HG02852 (cell line): ENCODE measurements at regions not wholly inside any gene's neighbourhood (a gene's known extent, or its start where the extent isn't known, plus 50 kb on each side); places are given as distances from the start of the nearest gene placed in this dataset.

Experiments used
- ATAC-seq: cut with Tn5 transposase; IDR thresholded peaks from one replicate; pipeline ENCODE4 v1.9.1; 2021; ENCODE audit warnings: mild to moderate bottlenecking, moderate library complexity; ENCODE audit not compliant: unreplicated experiment

DNA sequence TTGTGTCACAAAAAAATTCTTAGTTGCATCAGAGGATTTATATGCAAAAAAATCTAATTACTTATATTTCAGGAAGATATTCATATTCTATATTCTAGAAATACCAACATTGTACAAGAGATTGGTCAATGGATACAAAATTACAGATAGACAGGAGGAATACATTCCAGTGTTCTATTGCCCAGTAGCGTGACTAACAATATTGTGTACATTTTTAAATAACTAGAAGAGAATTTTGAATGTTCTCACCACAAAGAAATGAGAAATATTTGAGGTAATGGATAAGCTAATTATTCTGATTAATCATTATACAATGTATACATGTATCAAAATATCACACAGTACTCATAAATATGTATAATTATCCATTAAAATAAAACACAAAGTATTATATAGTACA is 253.3 kb downstream of the IPMK start:
- no peak for ATAC-seq

- no peak for ATAC-seq
These were observed 254.3 kb downstream of the IPMK start for GRCh38 chr10:58013406-58013805.

DNA sequence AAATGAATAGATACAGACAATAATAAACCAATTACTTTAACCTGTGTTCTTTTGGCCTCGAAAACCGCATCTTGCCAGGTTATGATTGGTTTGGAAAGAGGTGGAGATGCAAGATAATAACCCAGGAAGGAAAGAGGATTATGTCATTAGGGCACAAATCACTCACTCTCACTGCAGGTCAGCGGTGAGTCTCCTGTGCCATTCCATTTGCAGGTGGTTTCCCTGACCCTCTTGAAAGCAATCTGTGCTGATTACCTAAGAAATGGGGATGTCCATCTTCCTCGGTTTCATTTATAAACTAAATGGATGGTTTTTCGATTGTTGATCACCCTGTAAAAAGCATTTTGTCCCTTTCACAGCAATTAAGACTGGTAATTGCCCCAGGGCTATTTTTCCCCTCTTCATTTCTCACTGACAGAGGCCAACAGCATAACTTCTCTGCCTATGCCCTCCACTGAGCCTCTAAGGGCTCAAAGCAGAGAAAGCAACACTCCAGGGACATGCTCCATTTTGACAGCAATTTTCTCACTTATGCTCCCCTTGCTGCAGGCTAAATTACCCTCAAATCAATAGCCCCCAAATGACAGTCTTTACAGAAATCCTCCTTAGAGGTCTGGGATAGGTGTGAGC is 257.5 kb downstream of the IPMK start:
- ATAC-seq: no peak

DNA sequence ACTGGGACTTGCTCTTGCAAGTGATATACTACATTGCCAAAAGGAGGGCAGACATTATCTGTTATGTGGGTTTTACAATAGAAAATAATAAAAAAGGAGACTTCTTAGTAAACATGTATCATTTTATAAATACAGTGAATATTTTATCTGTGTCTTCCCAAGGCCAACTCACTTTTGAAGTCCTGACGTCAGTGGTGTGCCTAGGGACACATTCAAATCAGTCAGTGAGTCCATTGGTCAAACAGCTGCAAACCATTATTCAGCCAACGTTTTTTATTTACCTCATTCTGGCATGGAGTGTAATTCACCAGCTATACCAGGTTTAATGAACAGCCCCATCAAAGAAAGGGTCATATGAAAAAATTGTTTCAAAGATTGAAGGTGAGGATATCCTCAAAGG is 263.7 kb downstream of the IPMK start:
- ATAC-seq: no peak

DNA sequence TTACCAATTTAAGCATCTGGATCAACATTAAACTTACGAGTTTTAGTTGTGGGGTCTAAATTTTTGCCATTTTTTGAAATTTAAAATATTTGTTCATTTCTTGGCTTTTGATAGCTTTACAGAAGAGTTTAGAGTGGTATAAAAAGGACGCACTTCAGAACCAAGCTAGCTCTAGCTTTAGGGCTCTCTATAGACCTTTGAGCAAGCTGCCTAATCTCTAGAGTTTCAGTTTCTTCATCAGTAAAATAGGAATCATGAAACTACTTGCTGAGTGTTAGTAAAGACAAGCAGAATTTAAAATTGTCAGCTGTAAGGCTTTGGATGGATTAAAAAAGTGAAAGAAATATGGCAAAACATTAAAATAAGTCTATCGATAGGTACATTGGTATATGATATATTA is 266.5 kb downstream of the IPMK start:
- no peak for ATAC-seq

DNA sequence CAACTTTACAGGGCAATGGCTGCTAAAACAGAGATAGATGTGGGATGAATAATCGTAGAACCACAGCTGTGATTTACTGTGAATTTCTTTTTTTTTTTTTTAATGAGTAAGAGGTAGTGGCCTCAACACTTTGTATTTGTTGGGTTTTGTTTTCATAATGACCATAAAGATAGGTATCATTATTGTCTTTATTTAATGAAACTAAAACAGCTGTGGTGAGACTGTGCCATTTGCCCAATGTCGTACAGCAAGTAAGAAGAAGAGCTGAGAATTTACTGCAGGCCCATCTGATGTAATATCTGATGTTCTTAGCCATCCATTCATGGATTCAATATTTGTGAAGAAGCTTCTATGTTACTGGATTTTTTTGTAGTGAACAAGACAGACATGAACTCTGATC is 271.2 kb downstream of the IPMK start:
- no peak for ATAC-seq

- no peak for ATAC-seq
These were observed 274.4 kb downstream of the IPMK start for GRCh38 chr10:57993302-57993701.

GRCh38 chr10:57992321-57993077 is 275.2 kb downstream of the IPMK start:
- no peak for ATAC-seq

GRCh38 chr10:57988964-57989363 is 278.7 kb downstream of the IPMK start:
- no peak for ATAC-seq

DNA sequence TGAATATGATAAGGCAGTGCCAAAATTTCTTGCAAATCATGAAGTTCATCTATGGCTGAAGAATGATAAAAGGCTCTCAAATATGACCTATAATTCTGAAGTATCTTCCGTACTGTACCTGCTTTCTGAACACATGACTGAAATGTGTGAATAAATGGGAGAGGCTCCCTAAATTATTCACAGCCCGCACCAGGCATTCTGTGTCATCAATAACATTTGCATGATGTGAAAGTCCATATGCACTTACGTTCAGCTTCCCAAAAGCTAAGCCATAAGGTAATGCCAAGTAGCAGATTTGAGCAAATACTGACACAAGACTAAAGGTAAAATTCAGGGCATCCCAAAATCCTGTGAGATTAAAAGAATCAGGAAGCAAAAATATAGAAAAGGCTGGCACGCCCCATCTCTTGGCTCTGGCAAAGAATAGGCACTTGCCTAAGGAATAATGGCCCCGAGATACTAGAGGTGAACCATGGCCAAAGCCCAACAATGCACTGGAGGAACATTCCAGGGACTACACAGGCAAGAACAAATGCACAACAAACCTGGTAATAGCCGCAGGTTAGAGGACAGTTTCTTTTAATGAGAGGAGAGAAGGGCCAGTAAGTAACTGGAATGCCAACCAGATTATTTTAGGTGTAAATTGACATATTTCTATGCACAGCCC is 280.5 kb downstream of the IPMK start:
- no peak for ATAC-seq

DNA sequence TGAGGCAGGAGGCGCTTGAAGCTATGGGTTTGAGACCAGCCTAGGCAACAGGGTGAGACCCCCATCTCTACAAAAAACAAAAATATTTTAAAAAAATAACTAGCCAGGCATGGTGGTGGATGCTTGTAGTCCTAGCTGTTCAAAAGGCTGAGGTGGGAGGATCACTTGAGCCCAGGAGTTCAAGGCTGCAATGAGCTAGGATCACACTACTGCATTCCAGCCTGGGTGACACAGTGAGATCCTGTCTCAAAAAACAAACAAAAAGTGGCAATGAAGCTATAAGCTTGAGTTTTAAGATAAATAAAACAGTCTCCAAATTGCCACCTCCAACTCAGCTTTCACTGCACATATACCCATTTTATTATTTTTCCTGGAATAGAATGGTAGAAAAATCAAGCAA is 281.3 kb downstream of the IPMK start:
- ATAC-seq: no peak

GRCh38 chr10:57983281-57983791 is 284.4 kb downstream of the IPMK start:
- ATAC-seq: no peak

DNA sequence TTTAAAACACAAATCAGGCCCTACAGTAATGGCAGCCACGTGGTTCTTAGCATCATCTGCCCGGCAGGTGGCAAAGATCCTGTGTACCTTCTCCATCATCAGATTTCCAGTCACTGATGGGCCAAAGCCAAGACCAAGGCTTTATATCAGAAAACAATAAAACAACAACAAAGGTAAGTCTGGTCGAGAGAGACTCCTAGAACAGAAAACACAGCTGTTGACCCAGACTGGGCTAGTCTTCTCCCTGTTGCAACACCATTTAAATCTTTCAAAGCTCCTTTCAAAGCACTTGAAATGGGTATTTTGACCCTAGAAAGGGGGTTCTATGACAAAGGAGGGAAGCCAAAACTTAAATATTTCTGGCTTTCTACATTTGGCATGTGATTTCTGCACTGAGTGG is 285.6 kb downstream of the IPMK start:
- ATAC-seq: no peak

DNA sequence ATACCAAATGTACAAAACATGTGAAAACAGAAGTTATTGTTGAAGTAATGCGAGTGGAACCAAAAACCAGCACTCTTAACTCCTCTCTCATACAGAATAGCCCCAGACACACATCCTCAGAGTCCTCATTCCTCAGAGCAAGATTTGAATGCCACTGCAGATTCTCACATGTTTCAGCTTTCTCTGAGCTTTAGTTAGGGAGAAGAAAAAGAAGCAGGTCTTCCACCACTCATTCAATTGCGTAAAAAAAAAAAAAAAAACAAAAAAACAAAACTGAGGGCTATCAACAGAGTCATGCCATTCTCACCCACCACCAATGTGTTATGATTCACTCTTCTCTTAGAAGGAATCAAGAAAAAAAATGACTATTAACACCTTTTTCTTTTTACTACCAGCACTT is 287.7 kb downstream of the IPMK start:
- ATAC-seq: no peak

DNA sequence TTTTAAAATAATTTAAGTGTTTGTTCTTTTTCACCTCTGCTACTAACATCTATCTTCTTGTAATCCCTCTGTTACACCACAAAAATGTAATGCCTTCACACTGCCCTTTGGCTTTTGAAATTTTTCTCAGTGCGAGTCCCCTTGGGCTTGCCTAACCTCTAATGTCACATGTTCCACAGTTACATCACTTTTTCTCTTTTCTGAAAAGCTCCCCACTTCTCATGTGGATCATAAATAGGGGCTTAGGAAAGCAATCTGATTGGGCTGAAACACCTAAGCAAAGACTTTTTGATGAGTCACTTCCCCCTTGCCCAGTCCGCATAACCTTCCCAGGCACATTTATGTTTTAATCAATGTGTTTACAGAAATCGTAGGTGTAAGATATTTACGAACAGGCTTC is 288.2 kb downstream of the IPMK start:
- no peak for ATAC-seq

DNA sequence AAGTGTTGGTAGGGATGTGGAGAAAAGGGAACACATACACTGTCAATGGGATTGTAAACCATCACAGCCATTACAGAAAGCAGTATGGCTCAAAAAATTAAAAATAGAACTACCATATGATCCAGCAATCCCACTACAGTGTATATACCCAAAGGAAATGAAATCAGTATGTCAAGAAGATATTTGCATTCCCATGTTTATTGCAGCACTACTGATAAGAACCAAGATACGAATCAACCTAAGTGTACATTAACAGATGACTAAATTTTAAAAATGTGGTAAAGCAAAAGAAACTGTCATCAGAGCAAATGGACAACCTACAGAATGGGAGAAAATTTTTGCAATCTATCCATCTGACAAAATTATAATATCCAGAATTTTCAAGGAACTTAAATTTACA is 290.4 kb downstream of the IPMK start:
- ATAC-seq: no peak

DNA sequence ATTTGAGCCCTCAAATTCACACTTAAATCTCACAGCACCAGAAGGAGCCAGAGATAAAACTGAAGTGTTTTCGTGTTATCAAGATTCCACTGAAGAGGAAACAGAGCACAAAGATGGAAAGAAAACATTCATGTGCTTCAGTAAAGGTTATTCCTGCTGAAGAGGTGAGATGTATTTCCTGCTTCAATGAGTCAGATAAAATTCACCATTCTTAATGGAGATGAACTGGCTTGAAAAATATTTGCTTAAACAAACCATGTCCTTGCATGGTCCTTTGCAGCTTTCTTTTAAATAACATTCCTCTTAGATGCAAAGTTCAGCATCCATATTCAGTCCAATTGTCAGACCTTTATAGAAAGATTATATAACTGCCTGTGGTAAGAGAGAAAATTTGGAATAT is 294.2 kb downstream of the IPMK start:
- ATAC-seq: no peak

DNA sequence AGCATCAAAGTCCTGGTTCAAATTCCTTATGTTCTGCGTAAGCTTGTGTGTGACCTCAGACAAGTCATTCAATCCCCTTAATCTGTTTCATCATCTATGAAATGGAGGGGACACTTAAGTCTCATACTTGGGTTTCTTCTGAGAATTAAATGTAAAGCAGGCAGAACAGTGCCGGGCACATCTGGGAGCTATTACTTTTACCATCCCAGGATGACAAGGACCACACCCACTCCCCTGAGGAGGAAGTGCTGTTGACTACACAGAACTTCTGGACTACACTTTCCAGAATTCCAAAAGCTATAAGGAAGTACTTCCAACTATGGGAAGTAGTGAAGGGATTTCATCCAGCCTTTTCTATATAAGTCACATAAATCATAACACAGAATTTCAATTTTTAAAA is 294.9 kb downstream of the IPMK start:
- no peak for ATAC-seq

DNA sequence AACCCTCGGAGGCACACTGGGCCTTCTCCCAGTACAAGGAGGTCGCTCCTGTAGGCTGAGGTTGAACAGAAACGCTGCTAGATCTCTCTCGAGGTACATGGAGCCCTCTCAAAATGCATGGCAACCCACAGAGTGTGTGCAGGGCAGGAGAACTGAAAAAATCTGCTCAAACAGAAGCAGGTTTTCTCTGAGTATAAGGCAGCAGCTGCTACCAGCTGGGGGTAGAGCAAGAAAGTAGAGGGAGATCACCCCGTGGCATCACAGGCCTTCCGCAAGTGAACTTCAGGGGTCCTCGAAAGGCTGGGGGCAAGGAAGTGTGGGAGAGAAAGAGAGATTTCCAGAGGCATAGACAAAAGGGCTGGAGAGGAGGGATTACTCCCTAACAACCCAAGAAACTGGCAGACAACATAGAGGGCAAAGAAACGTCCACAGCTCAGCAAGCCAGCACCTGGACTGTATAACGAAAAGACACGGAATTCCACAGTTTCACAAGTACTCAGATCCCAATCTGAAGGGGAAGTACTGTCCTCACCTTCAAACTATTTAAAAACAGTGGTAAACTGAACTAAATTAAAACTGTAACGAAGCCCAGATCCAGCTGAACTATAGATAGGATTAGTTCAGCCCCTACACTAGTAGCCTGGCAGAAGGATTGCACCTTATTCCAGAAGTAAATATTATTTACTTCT is 299.2 kb downstream of the IPMK start:
- no peak for ATAC-seq

DNA sequence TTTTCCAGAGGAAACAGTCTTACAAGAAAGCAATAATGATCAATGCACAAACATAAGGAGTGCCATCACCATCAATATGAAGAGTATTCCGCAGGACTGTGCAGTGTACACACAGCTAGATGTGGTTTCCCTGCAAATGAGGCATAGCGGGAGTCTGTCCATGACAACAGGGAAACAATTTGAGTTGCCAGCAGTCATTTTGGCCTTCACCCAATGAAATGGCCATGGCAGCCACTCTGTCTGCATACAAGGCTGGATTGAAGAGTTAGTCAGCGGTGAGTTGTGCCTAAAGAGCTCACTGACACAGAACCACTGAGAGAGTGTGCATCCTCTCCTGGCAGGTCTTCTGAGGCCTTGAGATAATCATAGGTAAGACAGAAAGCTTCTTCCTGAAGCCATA is 303.3 kb downstream of the IPMK start:
- no peak for ATAC-seq

GRCh38 chr10:57963546-57963945 is 304.1 kb downstream of the IPMK start:
- ATAC-seq: no peak

DNA sequence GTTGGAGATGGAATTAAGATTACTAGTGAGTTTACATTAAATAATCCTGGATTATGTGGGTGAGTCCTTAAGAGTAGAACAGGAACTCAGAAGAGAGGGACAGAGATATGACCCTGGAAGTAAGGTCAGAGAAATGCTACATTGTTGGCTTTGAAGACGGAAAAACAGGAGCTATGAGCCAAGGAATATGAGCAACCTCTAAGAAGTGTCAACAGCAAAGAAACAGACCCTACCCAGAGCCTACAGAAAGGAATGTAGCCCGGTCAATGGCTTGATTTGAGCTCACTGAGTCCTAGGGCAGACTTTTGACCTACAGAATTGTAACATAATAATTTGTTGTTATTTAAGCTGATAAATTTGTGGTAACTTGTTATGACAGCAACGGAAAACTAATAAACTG is 304.9 kb downstream of the IPMK start:
- ATAC-seq: no peak
